ENCODE measurements at regions not wholly inside any gene's neighbourhood (a gene's known extent, or its start where the extent isn't known, plus 50 kb on each side); places are given as distances from the start of the nearest gene placed in this dataset.
"Not testable (repeated sequence)": the region's sequence is repeated elsewhere in the genome, so short reads cannot be mapped to it uniquely, and the experiment has no call there.

GRCh38 chr10:78207216-78207615 lies 173.6 kb downstream of the RPS24 start:
- DNase-seq (ENCODE audit: low read depth in 2 of 2, low spot score in 1 of 2), result no peak

GRCh38 chr10:78207776-78208175 lies 174.1 kb downstream of the RPS24 start:
- no peak for DNase-seq (ENCODE audit: low read depth in 2 of 2, low spot score in 1 of 2)

GRCh38 chr10:78209970-78210369 lies 176.3 kb downstream of the RPS24 start:
- no peak for DNase-seq (ENCODE audit: low read depth in 2 of 2, low spot score in 1 of 2)

GRCh38 chr10:78210548-78210947 lies 176.9 kb downstream of the RPS24 start:
- no peak for DNase-seq (ENCODE audit: low read depth in 2 of 2, low spot score in 1 of 2)

GRCh38 chr10:78210976-78211375 lies 177.3 kb downstream of the RPS24 start:
- DNase-seq (ENCODE audit: low read depth in 2 of 2, low spot score in 1 of 2), result no peak

- DNase-seq (ENCODE audit: low read depth in 2 of 2, low spot score in 1 of 2), result no peak
Observed at GRCh38 chr10:78211561-78212051, 177.9 kb downstream of the RPS24 start.

- no peak for DNase-seq (ENCODE audit: low read depth in 2 of 2, low spot score in 1 of 2)
Observed at GRCh38 chr10:78212060-78212785, 178.6 kb downstream of the RPS24 start.

- DNase-seq (ENCODE audit: low read depth in 2 of 2, low spot score in 1 of 2), result no peak
Observed at GRCh38 chr10:78212786-78213175, 179.1 kb downstream of the RPS24 start.

- DNase-seq (ENCODE audit: low read depth in 2 of 2, low spot score in 1 of 2), result no peak
Observed at GRCh38 chr10:78214955-78215354, 181.3 kb downstream of the RPS24 start.

GRCh38 chr10:78215645-78216044 lies 182.0 kb downstream of the RPS24 start:
- DNase-seq (ENCODE audit: low read depth in 2 of 2, low spot score in 1 of 2), result no peak

- DNase-seq (ENCODE audit: low read depth in 2 of 2, low spot score in 1 of 2), result no peak
Observed at GRCh38 chr10:78217336-78217735, 183.7 kb downstream of the RPS24 start.

GRCh38 chr10:78218798-78219490 lies 185.3 kb downstream of the RPS24 start:
- DNase-seq (ENCODE audit: low read depth in 2 of 2, low spot score in 1 of 2), result no peak

GRCh38 chr10:78219568-78219967 lies 185.9 kb downstream of the RPS24 start:
- DNase-seq (ENCODE audit: low read depth in 2 of 2, low spot score in 1 of 2), result not testable (repeated sequence)

GRCh38 chr10:78220781-78221180 lies 187.1 kb downstream of the RPS24 start:
- DNase-seq (ENCODE audit: low read depth in 2 of 2, low spot score in 1 of 2), result no peak

- DNase-seq (ENCODE audit: low read depth in 2 of 2, low spot score in 1 of 2), result no peak
Observed at GRCh38 chr10:78222096-78222790, 188.6 kb downstream of the RPS24 start.

GRCh38 chr10:78223088-78223487 lies 189.4 kb downstream of the RPS24 start:
- no peak for DNase-seq (ENCODE audit: low read depth in 2 of 2, low spot score in 1 of 2)

- DNase-seq (ENCODE audit: low read depth in 2 of 2, low spot score in 1 of 2), result no peak
Observed at GRCh38 chr10:78224602-78225001, 190.9 kb downstream of the RPS24 start.

GRCh38 chr10:78225594-78225993 lies 191.9 kb downstream of the RPS24 start:
- DNase-seq (ENCODE audit: low read depth in 2 of 2, low spot score in 1 of 2), result no peak

GRCh38 chr10:78229489-78229888 lies 195.8 kb downstream of the RPS24 start:
- DNase-seq (ENCODE audit: low read depth in 2 of 2, low spot score in 1 of 2), result no peak

GRCh38 chr10:78229950-78230675 lies 196.4 kb downstream of the RPS24 start:
- DNase-seq (ENCODE audit: low read depth in 2 of 2, low spot score in 1 of 2), result no peak

- no peak for DNase-seq (ENCODE audit: low read depth in 2 of 2, low spot score in 1 of 2)
Observed at GRCh38 chr10:78231327-78231726, 197.7 kb downstream of the RPS24 start.
